GM12892 (cell line): ENCODE measurements at regions not wholly inside any gene's neighbourhood (a gene's known extent, or its start where the extent isn't known, plus 50 kb on each side); places are given as distances from the start of the nearest gene placed in this dataset.

Experiments
- POLR2A ChIP-seq: IDR thresholded peaks from 2 replicates; pipeline ENCODE4 v1.6.1; 2011; ENCODE audit warnings: low read depth, low read length, control low read depth
- POLR2AphosphoS5 ChIP-seq: IDR thresholded peaks from 2 replicates; pipeline ENCODE4 v1.6.1; 2011; ENCODE audit warnings: low read depth, low read length, control low read depth

GRCh38 chr10:78395162-78395561 lies 361.5 kb downstream of the RPS24 start:
- no peak for TF ChIP-seq POLR2AphosphoS5
- no peak for TF ChIP-seq POLR2A
